Progenitor cell of endocrine pancreas (in vitro differentiated cells): ENCODE measurements at regions not wholly inside any gene's neighbourhood (a gene's known extent, or its start where the extent isn't known, plus 50 kb on each side); places are given as distances from the start of the nearest gene placed in this dataset.
"Not testable (repeated sequence)": the region's sequence is repeated elsewhere in the genome, so short reads cannot be mapped to it uniquely, and the experiment has no call there.

Experiments used
- DNase-seq: peaks from one replicate; pipeline ENCODE4 v3.0.0; 2021; ENCODE audit warnings: low spot score; ENCODE audit not compliant: unreplicated experiment
- H3K27ac Mint-ChIP-seq: 2 replicates; pipeline ENCODE4 v1.8.0; 2021; ENCODE audit warnings: mild to moderate bottlenecking, moderate library complexity, mixed read lengths
- H3K27me3 Mint-ChIP-seq: 2 replicates; pipeline ENCODE4 v1.8.0; 2021; ENCODE audit warnings: mixed read lengths
- H3K36me3 Mint-ChIP-seq: 2 replicates; pipeline ENCODE4 v1.8.0; 2022; ENCODE audit warnings: mixed read lengths; ENCODE audit not compliant: insufficient read depth
- H3K4me1 Mint-ChIP-seq: 2 replicates; pipeline ENCODE4 v1.8.0; 2021; ENCODE audit warnings: low read depth, mixed read lengths
- H3K4me3 Mint-ChIP-seq: 2 replicates; pipeline ENCODE4 v1.8.0; 2021; ENCODE audit warnings: low read depth, mild to moderate bottlenecking, moderate library complexity, mixed read lengths
- H3K9me3 Mint-ChIP-seq: 2 replicates; pipeline ENCODE4 v1.8.0; 2021; ENCODE audit warnings: low read depth, mixed read lengths
- CTCF ChIP-seq: fragments of 200-600 bp; sonication (generic); IDR thresholded peaks from one replicate; pipeline ENCODE4 v1.5.0; 2021; ENCODE audit warnings: antibody characterized with exemption, mild to moderate bottlenecking; ENCODE audit not compliant: unreplicated experiment

DNA sequence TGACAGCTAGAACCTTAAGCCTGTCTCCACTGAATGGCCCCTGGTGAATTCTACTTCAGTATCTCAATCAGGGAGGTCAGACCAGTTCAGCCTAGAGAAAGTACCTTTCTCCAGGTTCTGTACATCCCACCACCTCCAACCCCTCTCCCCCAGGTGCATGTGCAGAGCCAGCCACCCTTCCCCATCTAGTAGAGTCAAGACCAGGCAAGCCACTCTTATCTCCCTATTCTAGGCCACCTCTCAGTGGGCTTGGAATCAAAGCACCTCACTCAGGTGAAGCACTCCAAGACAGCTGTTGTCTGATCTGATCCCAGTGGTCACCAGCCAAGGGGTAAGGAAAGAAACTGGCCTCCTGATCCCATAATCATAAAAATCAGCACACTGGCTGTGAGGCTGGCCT, 340.9 kb downstream of the BCL11B start:
- Mint-ChIP-seq H3K27me3 (peaks cover 12% of the 10 kb centered on the region), H3K36me3 (no peaks in the 10 kb centered on the region), H3K27ac (no peak overlapping the region), H3K9me3 (no peaks in the 10 kb centered on the region), H3K4me3 (no peak overlapping the region), H3K4me1 (no peaks in the 10 kb centered on the region)
- TF ChIP-seq CTCF = no peak
- DNase-seq = no peak

DNA sequence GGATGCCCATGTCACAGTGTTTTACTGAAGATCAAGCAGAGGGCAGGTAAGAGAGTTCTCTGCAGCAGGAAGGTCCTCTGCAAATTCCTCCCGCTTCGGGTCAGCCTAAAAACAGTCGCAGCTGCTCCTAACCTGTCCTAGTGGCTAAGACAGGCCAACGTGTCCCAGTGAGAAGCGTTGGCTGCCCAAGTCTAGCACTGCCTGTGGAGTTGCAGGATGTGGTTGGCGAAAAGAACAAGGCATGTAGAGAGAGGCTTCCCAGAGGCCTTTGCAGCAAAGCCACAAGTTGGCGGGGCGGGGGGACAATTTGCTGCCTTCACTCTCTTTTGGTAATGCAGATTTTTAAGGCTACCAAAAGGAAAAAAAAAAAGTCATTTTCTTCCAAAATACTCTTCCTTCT, 340.1 kb downstream of the BCL11B start:
- Mint-ChIP-seq H3K27me3 (peaks cover 19% of the 10 kb centered on the region), H3K36me3 (no peaks in the 10 kb centered on the region), H3K4me1 (no peaks in the 10 kb centered on the region), H3K9me3 (no peaks in the 10 kb centered on the region), H3K27ac (no peak overlapping the region), H3K4me3 (no peak overlapping the region)
- no peak for DNase-seq
- TF ChIP-seq CTCF = no peak

- Mint-ChIP-seq H3K9me3 (no peaks in the 10 kb centered on the region), H3K4me1 (no peaks in the 10 kb centered on the region)
- no peak for TF ChIP-seq CTCF
Measured at GRCh38 chr14:98932431-98933325, 339.3 kb downstream of the BCL11B start.

DNA sequence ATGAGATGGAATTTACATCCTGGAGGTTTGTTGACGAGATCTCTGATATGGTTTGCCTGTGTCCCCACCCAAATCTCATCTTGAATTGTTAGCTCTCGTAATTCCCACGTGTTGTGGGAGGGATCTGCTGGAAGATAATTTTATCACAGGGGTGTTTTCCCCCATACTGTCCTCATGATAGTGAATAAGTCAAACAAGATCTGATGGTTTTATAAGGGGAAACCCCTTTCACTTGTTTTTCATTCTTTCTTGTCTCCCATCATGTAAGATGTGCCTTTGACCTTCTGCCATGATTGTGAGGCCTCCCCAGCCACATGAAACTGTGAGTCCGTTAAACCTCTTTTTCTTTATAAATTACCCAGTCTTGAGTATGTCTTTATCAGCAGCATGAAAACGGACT, 337.4 kb downstream of the BCL11B start:
- peaks cover 38% of the 10 kb centered on the region for H3K27me3 Mint-ChIP-seq
- DNase-seq, H3K9me3 Mint-ChIP-seq, H3K36me3 Mint-ChIP-seq, H3K4me1 Mint-ChIP-seq, H3K4me3 Mint-ChIP-seq, H3K27ac Mint-ChIP-seq: not testable (repeated sequence)

More at GRCh38 chr14:98932431-98933325, 339.3 kb downstream of the BCL11B start:
- H3K36me3 Mint-ChIP-seq = no peaks in the 10 kb centered on the region
- no peak overlapping the region for H3K4me3 Mint-ChIP-seq
- DNase-seq = no peak
- H3K27me3 Mint-ChIP-seq = peaks cover 24% of the 10 kb centered on the region
- no peak overlapping the region for H3K27ac Mint-ChIP-seq

GRCh38 chr14:98935921-98936320, 336.1 kb downstream of the BCL11B start:
- Mint-ChIP-seq H3K27ac (no peak overlapping the region), H3K36me3 (no peaks in the 10 kb centered on the region), H3K9me3 (no peaks in the 10 kb centered on the region), H3K27me3 (peaks cover 42% of the 10 kb centered on the region), H3K4me1 (no peaks in the 10 kb centered on the region), H3K4me3 (no peak overlapping the region)
- no peak for DNase-seq
- TF ChIP-seq CTCF = no peak

GRCh38 chr14:98937021-98937420, 335.0 kb downstream of the BCL11B start:
- H3K36me3 Mint-ChIP-seq = no peaks in the 10 kb centered on the region
- H3K27ac Mint-ChIP-seq = no peak overlapping the region
- DNase-seq = no peak
- TF ChIP-seq CTCF = no peak
- H3K9me3 Mint-ChIP-seq = no peaks in the 10 kb centered on the region
- no peak overlapping the region for H3K4me3 Mint-ChIP-seq
- no peaks in the 10 kb centered on the region for H3K4me1 Mint-ChIP-seq
- H3K27me3 Mint-ChIP-seq = peaks cover 44% of the 10 kb centered on the region
